HEK293T (cell line): ENCODE measurements at regions not wholly inside any gene's neighbourhood (a gene's known extent, or its start where the extent isn't known, plus 50 kb on each side); places are given as distances from the start of the nearest gene placed in this dataset.

Experiments used
- FOXA1 ChIP-seq: fragments of 450-650 bp; IDR thresholded peaks from 2 replicates; pipeline ENCODE4 v1.6.1; 2016; ENCODE audit warnings: mild to moderate bottlenecking
- FOXM1 ChIP-seq: fragments of 450-650 bp; IDR thresholded peaks from 2 replicates; pipeline ENCODE4 v1.6.1; 2017; ENCODE audit warnings: mild to moderate bottlenecking, borderline replicate concordance
- TF ChIP-seq, protein P1 (sequence below): fragments of 450-650 bp; IDR thresholded peaks from 2 replicates; pipeline ENCODE4 v1.6.1; 2016

DNA sequence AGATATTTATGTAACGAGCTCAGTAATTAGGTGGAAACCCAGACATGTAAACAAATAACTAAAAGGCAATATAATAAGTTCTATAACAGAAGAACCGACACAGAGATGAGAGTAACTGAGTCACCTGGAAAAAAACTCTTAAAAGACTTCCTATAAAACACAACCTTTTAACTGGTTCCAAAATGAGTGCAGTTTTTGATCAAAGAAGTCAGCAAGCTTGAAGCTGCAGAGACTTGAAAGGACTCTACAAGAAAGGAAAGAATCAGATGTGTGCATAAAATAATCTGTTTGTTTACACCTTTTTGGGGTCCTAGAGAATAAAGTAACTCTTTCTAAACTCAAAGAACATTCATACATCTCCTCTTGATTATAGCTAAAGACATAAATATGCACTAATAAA, 560.4 kb upstream of the CCDC54 start:
- TF ChIP-seq FOXA1 (no peak), FOXM1 (no peak)
- TF ChIP-seq, protein P1, sequence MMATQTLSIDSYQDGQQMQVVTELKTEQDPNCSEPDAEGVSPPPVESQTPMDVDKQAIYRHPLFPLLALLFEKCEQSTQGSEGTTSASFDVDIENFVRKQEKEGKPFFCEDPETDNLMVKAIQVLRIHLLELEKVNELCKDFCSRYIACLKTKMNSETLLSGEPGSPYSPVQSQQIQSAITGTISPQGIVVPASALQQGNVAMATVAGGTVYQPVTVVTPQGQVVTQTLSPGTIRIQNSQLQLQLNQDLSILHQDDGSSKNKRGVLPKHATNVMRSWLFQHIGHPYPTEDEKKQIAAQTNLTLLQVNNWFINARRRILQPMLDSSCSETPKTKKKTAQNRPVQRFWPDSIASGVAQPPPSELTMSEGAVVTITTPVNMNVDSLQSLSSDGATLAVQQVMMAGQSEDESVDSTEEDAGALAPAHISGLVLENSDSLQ = no peak
